ENCODE measurements at regions not wholly inside any gene's neighbourhood (a gene's known extent, or its start where the extent isn't known, plus 50 kb on each side); places are given as distances from the start of the nearest gene placed in this dataset.

GRCh38 chr9:108688051-108688450 is 167.7 kb downstream of the ACTL7B start:
- TF ChIP-seq, protein P1, sequence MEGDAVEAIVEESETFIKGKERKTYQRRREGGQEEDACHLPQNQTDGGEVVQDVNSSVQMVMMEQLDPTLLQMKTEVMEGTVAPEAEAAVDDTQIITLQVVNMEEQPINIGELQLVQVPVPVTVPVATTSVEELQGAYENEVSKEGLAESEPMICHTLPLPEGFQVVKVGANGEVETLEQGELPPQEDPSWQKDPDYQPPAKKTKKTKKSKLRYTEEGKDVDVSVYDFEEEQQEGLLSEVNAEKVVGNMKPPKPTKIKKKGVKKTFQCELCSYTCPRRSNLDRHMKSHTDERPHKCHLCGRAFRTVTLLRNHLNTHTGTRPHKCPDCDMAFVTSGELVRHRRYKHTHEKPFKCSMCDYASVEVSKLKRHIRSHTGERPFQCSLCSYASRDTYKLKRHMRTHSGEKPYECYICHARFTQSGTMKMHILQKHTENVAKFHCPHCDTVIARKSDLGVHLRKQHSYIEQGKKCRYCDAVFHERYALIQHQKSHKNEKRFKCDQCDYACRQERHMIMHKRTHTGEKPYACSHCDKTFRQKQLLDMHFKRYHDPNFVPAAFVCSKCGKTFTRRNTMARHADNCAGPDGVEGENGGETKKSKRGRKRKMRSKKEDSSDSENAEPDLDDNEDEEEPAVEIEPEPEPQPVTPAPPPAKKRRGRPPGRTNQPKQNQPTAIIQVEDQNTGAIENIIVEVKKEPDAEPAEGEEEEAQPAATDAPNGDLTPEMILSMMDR (conservative IDR thresholded peaks at IDR 0.05; ENCODE audit: low read depth, low read length): no peak
- TF ChIP-seq MXI1 (IDR thresholded peaks at IDR 0.05; ENCODE audit: borderline replicate concordance, low read depth, low read length): no peak
- TF ChIP-seq CEBPB (IDR thresholded peaks at IDR 0.05; ENCODE audit: low read depth, low read length): no peak
